Activated gamma-delta T cell (primary cell): ENCODE measurements at regions not wholly inside any gene's neighbourhood (a gene's known extent, or its start where the extent isn't known, plus 50 kb on each side); places are given as distances from the start of the nearest gene placed in this dataset.

Experiments
- DNase-seq: peaks from one replicate; lab custom pipeline; 2025; lab: John Stamatoyannopoulos, UW

- no peak for DNase-seq
Measured at GRCh38 chr12:98402091-98402490, 113.3 kb upstream of the TMPO start.

- DNase-seq: no peak
Measured at GRCh38 chr12:98402671-98403070, 112.7 kb upstream of the TMPO start.

GRCh38 chr12:98403385-98403784 lies 112.0 kb upstream of the TMPO start:
- no peak for DNase-seq

- no peak for DNase-seq
Measured at GRCh38 chr12:98403936-98404335, 111.5 kb upstream of the TMPO start.

- DNase-seq: no peak
Measured at GRCh38 chr12:98405805-98406366, 109.5 kb upstream of the TMPO start.

GRCh38 chr12:98406378-98406777 lies 109.0 kb upstream of the TMPO start:
- DNase-seq: no peak

GRCh38 chr12:98408681-98409080 lies 106.7 kb upstream of the TMPO start:
- no peak for DNase-seq

GRCh38 chr12:98409548-98409947 lies 105.8 kb upstream of the TMPO start:
- no peak for DNase-seq

- DNase-seq: no peak
Measured at GRCh38 chr12:98410356-98410755, 105.0 kb upstream of the TMPO start.

- no peak for DNase-seq
Measured at GRCh38 chr12:98416845-98417244, 98.5 kb upstream of the TMPO start.

GRCh38 chr12:98417266-98417665 lies 98.1 kb upstream of the TMPO start:
- no peak for DNase-seq

GRCh38 chr12:98418357-98419075 lies 96.9 kb upstream of the TMPO start:
- DNase-seq: no peak

- DNase-seq: no peak
Measured at GRCh38 chr12:98419081-98419794, 96.2 kb upstream of the TMPO start.

- DNase-seq: no peak
Measured at GRCh38 chr12:98419795-98420404, 95.5 kb upstream of the TMPO start.

- DNase-seq: no peak
Measured at GRCh38 chr12:98420461-98420860, 94.9 kb upstream of the TMPO start.

GRCh38 chr12:98421316-98421715 lies 94.1 kb upstream of the TMPO start:
- DNase-seq: no peak

GRCh38 chr12:98422359-98422758 lies 93.0 kb upstream of the TMPO start:
- no peak for DNase-seq

- no peak for DNase-seq
Measured at GRCh38 chr12:98422812-98423211, 92.6 kb upstream of the TMPO start.

- no peak for DNase-seq
Measured at GRCh38 chr12:98423963-98424362, 91.4 kb upstream of the TMPO start.

GRCh38 chr12:98424726-98425401 lies 90.5 kb upstream of the TMPO start:
- no peak for DNase-seq

- DNase-seq: no peak
Measured at GRCh38 chr12:98425859-98426258, 89.5 kb upstream of the TMPO start.

GRCh38 chr12:98431089-98431488 lies 84.3 kb upstream of the TMPO start:
- no peak for DNase-seq
